ENCODE measurements at regions not wholly inside any gene's neighbourhood (a gene's known extent, or its start where the extent isn't known, plus 50 kb on each side); places are given as distances from the start of the nearest gene placed in this dataset.

- TF ChIP-seq ZNF565 (CRISPR knock-in tag; conservative IDR thresholded peaks at IDR 0.05; ENCODE audit: low read depth) (no peak), OSR1 (CRISPR knock-in tag; IDR thresholded peaks at IDR 0.05) (no peak), ZNF8 (CRISPR knock-in tag; IDR thresholded peaks at IDR 0.05) (no peak), PPARA (CRISPR knock-in tag; IDR thresholded peaks at IDR 0.05; ENCODE audit: borderline replicate concordance) (no peak), RARB (CRISPR knock-in tag; IDR thresholded peaks at IDR 0.05) (no peak), TSHZ2 (CRISPR knock-in tag; IDR thresholded peaks at IDR 0.05) (no peak), ZFP3 (CRISPR knock-in tag; IDR thresholded peaks at IDR 0.05) (no peak), CSDC2 (CRISPR knock-in tag; IDR thresholded peaks at IDR 0.05) (no peak), CREB5 (CRISPR knock-in tag; IDR thresholded peaks at IDR 0.05; ENCODE audit: low read depth) (no peak), GLIS3 (CRISPR knock-in tag; IDR thresholded peaks at IDR 0.05) (no peak), ESRRG (CRISPR knock-in tag; IDR thresholded peaks at IDR 0.05) (no peak)
- no peak for ATAC-seq
These were observed 100.3 kb upstream of the PRR5 start for GRCh38 chr22:44601725-44602124.

GRCh38 chr22:44601189-44601588 lies 100.8 kb upstream of the PRR5 start:
- TF ChIP-seq ZC3H10 (CRISPR knock-in tag; IDR thresholded peaks at IDR 0.05) (no peak), SNAI2 (CRISPR knock-in tag; IDR thresholded peaks at IDR 0.05) (no peak), CSRNP3 (CRISPR knock-in tag; IDR thresholded peaks at IDR 0.05) (no peak), POU6F1 (CRISPR knock-in tag; IDR thresholded peaks at IDR 0.05; ENCODE audit: borderline replicate concordance, low read depth) (no peak), RARB (CRISPR knock-in tag; IDR thresholded peaks at IDR 0.05) (no peak), BACH2 (CRISPR knock-in tag; IDR thresholded peaks at IDR 0.05; ENCODE audit: borderline replicate concordance) (no peak), PATZ1 (CRISPR knock-in tag; IDR thresholded peaks at IDR 0.05; ENCODE audit: borderline replicate concordance) (no peak)
- ATAC-seq, result no peak

GRCh38 chr22:44600207-44600785 lies 101.7 kb upstream of the PRR5 start:
- ATAC-seq, result no peak
- no peak for TF ChIP-seq OSR1 (CRISPR knock-in tag; IDR thresholded peaks at IDR 0.05)
- TF ChIP-seq GLIS3 (CRISPR knock-in tag; IDR thresholded peaks at IDR 0.05), result no peak
- no peak for TF ChIP-seq TSHZ2 (CRISPR knock-in tag; IDR thresholded peaks at IDR 0.05)
